GM12865 (cell line): ENCODE measurements at regions not wholly inside any gene's neighbourhood (a gene's known extent, or its start where the extent isn't known, plus 50 kb on each side); places are given as distances from the start of the nearest gene placed in this dataset.
A peak's percentile ranks its signal among the peaks of the same experiment; 100 is the strongest.
"Not testable (repeated sequence)": the region's sequence is repeated elsewhere in the genome, so short reads cannot be mapped to it uniquely, and the experiment has no call there.

Experiments
- DNase-seq: peaks from one replicate; pipeline ENCODE4 v3.0.0; 2010; ENCODE audit warnings: low read depth
- H3K4me3 ChIP-seq: 2 replicates; pipeline ENCODE4 v1.5.1; 2011; ENCODE audit warnings: mild to moderate bottlenecking, low read depth, low read length, control low read depth
- TF ChIP-seq, protein P1 (sequence below): IDR thresholded peaks from 2 replicates; pipeline ENCODE4 v1.5.1; 2011; ENCODE audit warnings: low read length, control low read depth, low read depth, inconsistent platforms; ENCODE audit not compliant: insufficient read depth; ENCODE audit errors: missing control alignments

- H3K4me3 ChIP-seq, result no peak overlapping the region
- DNase-seq, result no peak
- TF ChIP-seq, protein P1, sequence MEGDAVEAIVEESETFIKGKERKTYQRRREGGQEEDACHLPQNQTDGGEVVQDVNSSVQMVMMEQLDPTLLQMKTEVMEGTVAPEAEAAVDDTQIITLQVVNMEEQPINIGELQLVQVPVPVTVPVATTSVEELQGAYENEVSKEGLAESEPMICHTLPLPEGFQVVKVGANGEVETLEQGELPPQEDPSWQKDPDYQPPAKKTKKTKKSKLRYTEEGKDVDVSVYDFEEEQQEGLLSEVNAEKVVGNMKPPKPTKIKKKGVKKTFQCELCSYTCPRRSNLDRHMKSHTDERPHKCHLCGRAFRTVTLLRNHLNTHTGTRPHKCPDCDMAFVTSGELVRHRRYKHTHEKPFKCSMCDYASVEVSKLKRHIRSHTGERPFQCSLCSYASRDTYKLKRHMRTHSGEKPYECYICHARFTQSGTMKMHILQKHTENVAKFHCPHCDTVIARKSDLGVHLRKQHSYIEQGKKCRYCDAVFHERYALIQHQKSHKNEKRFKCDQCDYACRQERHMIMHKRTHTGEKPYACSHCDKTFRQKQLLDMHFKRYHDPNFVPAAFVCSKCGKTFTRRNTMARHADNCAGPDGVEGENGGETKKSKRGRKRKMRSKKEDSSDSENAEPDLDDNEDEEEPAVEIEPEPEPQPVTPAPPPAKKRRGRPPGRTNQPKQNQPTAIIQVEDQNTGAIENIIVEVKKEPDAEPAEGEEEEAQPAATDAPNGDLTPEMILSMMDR, result no peak
Observed at GRCh38 chr2:239646184-239646583, 245.4 kb upstream of the HDAC4 start.

- DNase-seq, H3K4me3 ChIP-seq: not testable (repeated sequence)
Observed at GRCh38 chr2:239644594-239644993, 243.8 kb upstream of the HDAC4 start.

- H3K4me3 ChIP-seq, result no peak overlapping the region
Observed at GRCh38 chr2:239644011-239644410, 243.2 kb upstream of the HDAC4 start.

GRCh38 chr2:239642406-239643004 is 241.7 kb upstream of the HDAC4 start:
- DNase-seq, result no peak
- TF ChIP-seq, protein P1, result no peak

More at GRCh38 chr2:239644011-239644410, 243.2 kb upstream of the HDAC4 start:
- DNase-seq, result peak; percentile 11
- TF ChIP-seq, protein P1, result no peak

GRCh38 chr2:239641904-239642303 is 241.1 kb upstream of the HDAC4 start:
- not testable (repeated sequence) for DNase-seq, H3K4me3 ChIP-seq

More at GRCh38 chr2:239642406-239643004, 241.7 kb upstream of the HDAC4 start:
- no peak overlapping the region for H3K4me3 ChIP-seq

- TF ChIP-seq, protein P1, result no peak
- DNase-seq, result no peak
- H3K4me3 ChIP-seq, result no peak overlapping the region
Observed at GRCh38 chr2:239640676-239641578, 240.1 kb upstream of the HDAC4 start.

DNA sequence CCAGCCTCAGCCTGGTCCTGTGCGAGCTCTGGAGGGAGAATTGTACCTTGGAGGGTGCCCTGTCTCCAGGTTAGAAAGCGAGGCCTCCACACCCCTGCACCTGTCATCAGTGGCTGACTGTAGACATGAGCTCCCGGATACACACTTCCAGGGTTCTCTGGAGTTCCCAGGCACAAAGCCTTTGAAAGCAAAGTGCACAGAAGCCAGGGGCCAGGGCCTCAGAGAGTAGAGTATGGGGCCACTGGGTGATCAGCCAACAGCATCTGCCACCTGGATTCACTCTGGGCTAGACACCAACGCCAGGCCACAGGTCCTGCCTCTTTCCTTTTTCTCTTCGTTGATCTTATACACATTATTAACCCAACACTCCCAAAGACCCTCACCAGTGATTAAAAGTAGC is 239.4 kb upstream of the HDAC4 start:
- H3K4me3 ChIP-seq, result no peak overlapping the region
- no peak for DNase-seq
- TF ChIP-seq, protein P1, result no peak
